ENCODE measurements at regions not wholly inside any gene's neighbourhood (a gene's known extent, or its start where the extent isn't known, plus 50 kb on each side); places are given as distances from the start of the nearest gene placed in this dataset.

DNA sequence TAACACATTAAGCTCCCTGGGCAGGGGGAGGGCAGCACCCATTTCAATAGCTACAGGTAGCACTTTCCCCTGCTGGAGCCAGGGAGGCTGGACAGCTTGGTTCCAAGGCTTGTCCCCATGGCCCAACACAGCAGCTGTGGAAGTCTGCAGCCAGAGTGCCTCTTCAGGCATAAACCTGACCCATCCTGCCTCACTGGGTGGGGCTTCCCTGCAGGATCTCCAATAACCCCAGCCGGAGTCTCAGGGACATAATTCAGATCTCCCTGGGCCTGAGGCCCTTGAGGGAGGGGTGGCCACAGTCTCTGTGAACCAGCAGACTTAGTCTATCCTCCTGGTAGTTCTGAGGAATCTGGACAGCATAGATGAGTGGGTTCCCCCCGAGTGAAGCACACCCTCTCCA is 1001.9 kb upstream of the CHAC2 start:
- ATAC-seq (ENCODE audit: low FRiP score) (no peak), DNase-seq (ENCODE audit: low spot score) (no peak)
- TF ChIP-seq, protein P1, sequence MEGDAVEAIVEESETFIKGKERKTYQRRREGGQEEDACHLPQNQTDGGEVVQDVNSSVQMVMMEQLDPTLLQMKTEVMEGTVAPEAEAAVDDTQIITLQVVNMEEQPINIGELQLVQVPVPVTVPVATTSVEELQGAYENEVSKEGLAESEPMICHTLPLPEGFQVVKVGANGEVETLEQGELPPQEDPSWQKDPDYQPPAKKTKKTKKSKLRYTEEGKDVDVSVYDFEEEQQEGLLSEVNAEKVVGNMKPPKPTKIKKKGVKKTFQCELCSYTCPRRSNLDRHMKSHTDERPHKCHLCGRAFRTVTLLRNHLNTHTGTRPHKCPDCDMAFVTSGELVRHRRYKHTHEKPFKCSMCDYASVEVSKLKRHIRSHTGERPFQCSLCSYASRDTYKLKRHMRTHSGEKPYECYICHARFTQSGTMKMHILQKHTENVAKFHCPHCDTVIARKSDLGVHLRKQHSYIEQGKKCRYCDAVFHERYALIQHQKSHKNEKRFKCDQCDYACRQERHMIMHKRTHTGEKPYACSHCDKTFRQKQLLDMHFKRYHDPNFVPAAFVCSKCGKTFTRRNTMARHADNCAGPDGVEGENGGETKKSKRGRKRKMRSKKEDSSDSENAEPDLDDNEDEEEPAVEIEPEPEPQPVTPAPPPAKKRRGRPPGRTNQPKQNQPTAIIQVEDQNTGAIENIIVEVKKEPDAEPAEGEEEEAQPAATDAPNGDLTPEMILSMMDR (IDR thresholded peaks at IDR 0.05): no peak

DNA sequence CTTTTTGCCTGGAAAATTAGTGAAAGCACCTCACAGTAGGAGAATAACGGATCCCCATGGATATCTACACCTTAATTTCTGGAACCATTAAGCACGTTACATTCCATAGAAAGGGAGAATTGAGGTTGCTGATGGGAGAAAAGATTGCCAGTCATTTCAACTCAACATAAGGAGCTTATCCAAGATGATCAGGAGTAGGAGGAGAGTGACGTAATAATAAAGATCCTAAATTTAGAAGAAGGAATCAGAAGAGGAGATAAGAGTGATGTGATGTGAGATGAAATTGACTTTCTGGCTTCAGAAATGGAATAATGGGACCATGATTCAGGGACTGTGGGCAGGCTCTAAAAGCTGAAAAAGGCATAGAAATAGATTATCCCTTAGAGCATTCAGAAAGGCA is 1017.8 kb upstream of the CHAC2 start:
- TF ChIP-seq, protein P1 (IDR thresholded peaks at IDR 0.05): no peak
- DNase-seq (ENCODE audit: low spot score): no peak
- no peak for ATAC-seq (ENCODE audit: low FRiP score)

DNA sequence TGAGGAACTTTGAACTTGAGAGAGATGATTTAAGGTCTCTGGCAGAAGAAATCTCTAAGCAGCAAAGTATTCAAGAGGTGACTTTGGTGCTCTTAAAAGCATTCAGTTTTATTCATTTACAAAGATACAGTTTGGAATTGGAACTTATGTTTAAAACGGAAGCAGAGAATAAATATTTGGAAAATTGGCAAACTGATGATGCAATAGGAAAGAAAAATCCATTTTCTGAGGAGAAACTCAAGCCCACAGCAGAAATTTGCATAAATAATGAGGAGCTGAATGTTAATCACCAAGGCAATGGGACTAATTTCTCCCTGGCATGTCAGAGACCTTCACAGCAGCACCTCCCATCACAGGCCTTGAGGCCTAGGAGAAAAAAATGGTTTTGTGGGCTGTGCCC is 1022.5 kb upstream of the CHAC2 start:
- TF ChIP-seq, protein P1 (IDR thresholded peaks at IDR 0.05): no peak
- no peak for DNase-seq (ENCODE audit: low spot score)
- ATAC-seq (ENCODE audit: low FRiP score): no peak

DNA sequence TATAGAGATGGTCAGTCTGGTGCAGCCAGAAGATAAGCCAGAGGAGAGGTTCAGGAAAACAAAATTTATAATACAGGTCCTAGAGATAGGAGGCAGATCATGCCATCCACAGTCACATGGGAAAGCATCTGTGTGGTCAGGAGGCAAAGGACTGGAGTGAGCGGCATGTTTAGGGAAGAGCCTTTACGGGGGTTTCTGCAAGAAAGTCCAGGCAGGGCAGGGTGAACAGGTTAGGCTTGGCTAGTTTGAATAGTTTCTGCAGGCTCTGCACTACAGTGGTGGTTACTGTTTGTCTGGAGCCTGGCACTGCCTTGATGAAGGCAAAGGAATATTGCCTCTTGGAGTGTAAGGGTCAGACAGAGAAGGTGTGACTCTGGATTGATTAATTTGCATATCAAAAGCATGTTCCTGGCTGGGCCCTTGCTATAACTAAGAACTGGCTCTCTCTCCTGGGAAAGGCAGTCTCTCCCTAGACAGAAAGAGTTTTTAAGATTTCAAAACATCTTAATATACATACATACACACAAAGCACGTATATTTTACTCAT is 1034.7 kb upstream of the CHAC2 start:
- TF ChIP-seq, protein P1 (IDR thresholded peaks at IDR 0.05): no peak
- no peak for DNase-seq (ENCODE audit: low spot score)
- ATAC-seq (ENCODE audit: low FRiP score): no peak

DNA sequence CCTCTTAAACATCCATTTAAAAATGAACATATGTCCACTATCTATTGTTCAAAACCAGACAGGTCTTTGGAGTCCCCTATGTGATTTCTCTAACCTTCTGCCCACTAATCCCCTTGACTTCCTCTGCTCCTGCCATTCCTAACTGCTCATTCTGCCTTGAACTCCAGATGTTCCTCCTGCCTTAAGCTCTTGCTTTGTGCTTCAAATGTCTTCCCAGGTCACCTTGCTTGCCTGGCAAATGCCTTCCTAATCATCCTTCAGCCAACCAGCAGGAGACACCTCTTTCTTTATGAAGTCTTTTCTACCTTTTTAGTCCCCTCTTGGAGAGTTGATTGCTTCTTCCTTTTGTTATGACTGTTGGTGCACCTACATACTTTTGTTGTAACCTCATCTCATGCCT is 1043.0 kb upstream of the CHAC2 start:
- TF ChIP-seq, protein P1 (IDR thresholded peaks at IDR 0.05): no peak
- no peak for DNase-seq (ENCODE audit: low spot score)
- no peak for ATAC-seq (ENCODE audit: low FRiP score)

DNA sequence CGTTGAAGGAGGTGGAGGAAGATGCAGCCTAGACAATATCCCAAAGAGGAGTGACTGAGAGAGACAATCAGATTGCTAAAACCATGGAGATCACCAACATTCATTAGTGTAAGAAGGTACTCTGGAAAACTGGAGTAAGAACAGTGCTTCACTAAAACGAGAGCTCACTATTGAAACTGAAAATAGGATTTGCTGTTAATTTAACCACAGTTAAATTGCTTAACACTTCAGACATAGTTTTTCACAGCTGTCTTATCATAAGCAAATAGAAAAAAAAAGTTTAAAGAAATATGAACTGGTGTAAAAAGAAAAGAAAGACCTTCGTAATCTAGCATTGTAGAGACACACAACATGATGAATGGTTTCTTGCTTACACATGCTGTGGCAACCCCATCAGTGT is 1049.8 kb upstream of the CHAC2 start:
- TF ChIP-seq, protein P1 (IDR thresholded peaks at IDR 0.05): no peak
- no peak for DNase-seq (ENCODE audit: low spot score)
- no peak for ATAC-seq (ENCODE audit: low FRiP score)

DNA sequence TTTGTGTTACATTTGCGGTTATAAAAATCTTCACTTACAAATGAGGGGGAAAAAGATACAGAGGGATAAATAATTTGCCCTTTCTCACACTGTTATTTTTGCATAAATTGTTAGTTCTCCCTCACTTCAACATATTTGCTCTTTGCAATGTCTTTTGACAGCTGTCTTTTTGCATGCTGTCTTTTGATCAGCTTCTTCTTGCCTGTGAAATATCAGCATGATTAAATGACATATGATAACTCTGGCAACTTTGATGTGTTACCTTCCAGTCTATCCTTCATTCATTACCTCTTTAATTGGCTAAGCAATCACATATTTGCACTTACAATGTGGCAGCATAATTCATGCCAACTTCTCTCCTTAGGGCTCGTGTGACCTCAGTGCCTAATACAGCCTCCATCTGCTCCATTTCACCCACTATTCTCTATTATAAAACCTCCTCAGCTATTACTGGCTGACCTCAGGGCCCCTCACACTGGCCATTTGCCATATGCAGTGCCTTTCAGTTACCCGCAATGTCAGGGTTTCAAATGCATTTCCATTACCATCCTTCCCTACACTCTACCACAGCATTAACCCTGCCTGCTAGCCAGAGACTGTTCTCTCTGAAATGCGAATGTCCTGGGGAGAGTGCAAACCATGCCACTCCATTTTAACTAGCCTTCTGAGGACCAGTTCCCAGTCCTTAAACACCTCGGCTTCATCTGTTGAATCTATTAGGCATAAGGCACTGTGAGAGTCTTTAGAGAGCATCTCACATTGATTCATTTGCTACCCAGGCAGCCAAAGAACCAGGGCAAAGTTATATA is 1056.6 kb upstream of the CHAC2 start:
- DNase-seq (ENCODE audit: low spot score): no peak
- TF ChIP-seq, protein P1 (IDR thresholded peaks at IDR 0.05): no peak
- ATAC-seq (ENCODE audit: low FRiP score): no peak

Measured in omental fat pad (tissue), 3 donors.